GM12892 (cell line): ENCODE measurements at regions not wholly inside any gene's neighbourhood (a gene's known extent, or its start where the extent isn't known, plus 50 kb on each side); places are given as distances from the start of the nearest gene placed in this dataset.

Experiments
- POLR2A ChIP-seq: IDR thresholded peaks from 2 replicates; pipeline ENCODE4 v1.6.1; 2011; ENCODE audit warnings: low read depth, low read length, control low read depth
- POLR2AphosphoS5 ChIP-seq: IDR thresholded peaks from 2 replicates; pipeline ENCODE4 v1.6.1; 2011; ENCODE audit warnings: low read depth, low read length, control low read depth
- TAF1 ChIP-seq: IDR thresholded peaks from 2 replicates; pipeline ENCODE4 v1.6.1; 2011; ENCODE audit warnings: low read depth, mild to moderate bottlenecking, control low read depth, low read length, borderline replicate concordance

DNA sequence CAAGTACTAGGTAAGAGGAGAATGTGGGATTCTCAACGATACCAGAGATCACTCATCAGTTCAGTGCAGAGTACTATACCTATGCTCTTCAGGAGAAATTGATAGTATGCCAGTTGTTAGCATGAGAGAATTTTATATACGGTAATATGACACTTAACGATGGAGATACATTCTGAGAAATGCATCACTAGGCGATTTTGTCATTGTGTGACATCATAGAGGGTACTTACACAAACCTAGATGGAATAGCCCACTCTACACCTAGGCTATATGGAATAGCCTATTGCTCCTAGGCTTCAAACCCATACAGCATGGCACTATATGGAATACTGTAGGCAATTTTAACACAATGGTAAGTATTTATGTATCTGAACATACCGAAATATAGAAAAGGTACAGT is 140.2 kb downstream of the SLIT2 start:
- TF ChIP-seq POLR2AphosphoS5 (no peak), POLR2A (no peak), TAF1 (no peak)
